HG03066 (cell line): ENCODE measurements at regions not wholly inside any gene's neighbourhood (a gene's known extent, or its start where the extent isn't known, plus 50 kb on each side); places are given as distances from the start of the nearest gene placed in this dataset.

Source experiments
- ATAC-seq: cut with Tn5 transposase; IDR thresholded peaks from one replicate; pipeline ENCODE4 v1.9.1; 2021; ENCODE audit warnings: low read depth; ENCODE audit not compliant: unreplicated experiment

GRCh38 chr5:135249658-135250057 lies 149.4 kb downstream of the MACROH2A1 start:
- ATAC-seq = no peak

GRCh38 chr5:135248801-135249231 lies 150.2 kb downstream of the MACROH2A1 start:
- ATAC-seq = no peak

DNA sequence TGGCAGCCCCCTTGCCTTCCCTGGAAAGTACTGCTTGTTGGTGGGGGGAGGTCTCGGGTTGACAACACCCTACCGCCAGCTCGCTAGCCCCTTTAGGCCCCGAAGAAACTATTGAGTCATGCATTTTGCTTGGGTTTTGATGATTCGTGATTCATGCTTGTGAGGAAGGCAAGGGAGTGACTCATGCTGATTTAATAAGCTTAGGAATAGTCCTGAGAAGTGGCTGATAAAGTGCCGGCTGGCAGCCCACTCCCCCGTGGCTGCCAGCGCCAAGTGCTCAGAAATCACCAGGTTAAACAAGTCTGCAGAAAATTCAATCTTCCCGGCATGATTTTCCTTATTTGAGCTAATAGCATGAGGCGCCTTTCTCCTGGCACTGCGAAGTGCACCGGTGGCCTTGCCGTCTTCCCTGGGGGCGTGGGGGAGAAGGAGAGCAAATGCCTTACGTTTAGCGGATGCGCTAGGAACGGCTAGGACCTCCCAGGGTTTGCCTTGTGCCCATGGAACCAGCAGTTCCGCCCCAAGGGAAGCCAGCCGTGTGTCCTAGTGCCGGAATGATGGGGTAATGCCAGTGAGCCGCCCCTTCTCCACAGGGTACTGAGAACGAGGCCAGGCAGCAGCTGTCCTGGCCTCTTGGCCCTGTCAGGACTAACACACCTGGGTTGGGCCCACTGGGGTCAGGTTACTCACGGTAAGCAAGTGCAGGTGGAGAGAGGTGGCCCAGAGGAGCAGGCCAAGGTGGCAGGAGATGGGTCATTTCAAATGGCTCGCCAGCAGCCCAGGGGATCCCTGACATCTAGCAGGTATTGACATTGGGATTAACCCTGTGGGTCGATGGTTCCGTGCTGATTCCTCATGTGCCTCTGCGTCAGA lies 151.9 kb downstream of the MACROH2A1 start:
- no peak for ATAC-seq

- no peak for ATAC-seq
These were observed 152.5 kb downstream of the MACROH2A1 start for GRCh38 chr5:135246605-135246922.

DNA sequence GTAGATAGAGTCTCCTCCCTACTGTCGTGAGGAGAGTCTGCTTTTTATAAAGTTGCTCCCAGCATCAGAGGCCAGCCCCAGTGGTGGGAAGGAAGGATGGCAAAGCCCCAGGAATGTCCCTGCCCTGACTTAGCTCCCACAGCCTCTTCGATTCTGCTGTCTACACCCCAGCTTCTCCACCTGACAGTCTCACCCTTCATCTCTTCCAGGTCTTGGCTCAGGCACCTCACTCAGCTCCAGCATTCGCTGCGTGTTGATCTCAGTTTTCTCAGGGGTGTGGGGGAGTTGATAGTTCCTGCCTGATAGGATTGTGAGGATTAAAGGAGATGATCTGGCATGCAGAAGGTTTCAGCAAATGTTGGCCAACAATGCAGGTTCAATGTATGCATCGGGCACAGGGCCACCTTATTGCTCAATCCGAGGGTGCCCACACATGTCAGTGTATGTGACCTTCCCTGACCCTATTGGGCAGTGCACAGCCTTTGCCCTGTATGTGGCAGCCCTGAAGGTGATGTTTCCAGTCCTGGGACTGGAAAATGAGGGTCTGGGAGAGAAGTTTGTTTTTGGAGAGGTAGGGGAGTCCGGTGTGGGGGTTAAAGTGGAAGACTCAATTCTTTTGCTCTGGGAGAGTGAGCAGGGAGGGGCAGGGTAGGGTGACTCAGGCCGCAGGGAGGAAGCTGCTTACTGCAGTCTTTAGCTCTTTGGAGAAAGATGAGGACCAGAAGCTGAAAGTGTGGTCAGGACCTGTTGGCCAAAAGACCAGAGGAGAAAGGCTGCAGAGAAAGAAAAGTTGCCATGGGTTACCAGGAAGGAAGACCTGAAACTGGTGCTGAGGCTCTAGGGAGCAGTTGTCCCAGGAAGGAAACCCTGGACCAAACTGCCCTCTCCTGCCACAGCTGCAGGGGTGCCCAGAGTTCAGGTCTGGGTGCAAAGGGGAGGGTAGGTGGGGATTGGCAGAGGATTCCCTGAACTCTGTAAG lies 153.2 kb downstream of the MACROH2A1 start:
- no peak for ATAC-seq

- no peak for ATAC-seq
These were observed 154.4 kb downstream of the MACROH2A1 start for GRCh38 chr5:135244620-135245021.

DNA sequence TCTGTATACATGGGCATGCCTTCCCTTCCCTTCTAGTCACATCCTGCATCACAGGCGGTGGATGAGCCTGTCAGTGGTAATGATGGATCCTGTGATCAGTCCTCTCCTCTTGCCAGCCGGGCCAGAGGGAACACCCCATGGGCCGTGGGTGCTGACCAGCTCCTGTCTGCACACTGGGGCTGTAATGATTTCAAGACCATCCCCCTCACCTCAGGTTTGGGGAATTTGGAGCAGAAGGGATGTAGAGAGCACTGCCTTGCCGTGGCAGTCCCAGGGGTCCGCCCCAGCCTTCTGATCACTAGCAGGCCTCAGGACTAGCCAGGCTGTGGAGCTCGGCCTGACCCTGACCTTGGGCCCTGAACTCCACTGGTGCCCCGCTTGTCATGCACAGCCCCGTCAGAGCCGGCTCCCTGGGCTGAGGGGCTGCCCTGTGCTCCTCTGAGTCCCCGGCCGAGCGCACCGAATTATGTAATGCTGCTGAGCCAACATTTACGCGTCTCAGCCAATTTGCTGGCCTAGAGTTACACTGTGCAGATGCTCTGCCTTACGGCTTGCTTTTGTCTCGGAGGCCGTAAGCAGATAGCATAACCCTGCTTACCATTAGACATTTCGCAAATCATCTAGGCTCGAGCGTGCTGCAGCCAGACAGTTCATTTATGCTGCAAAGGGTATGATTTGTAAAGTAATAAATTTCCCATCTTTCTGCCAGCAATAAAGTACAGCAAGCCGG lies 155.3 kb downstream of the MACROH2A1 start:
- no peak for ATAC-seq

- no peak for ATAC-seq
These were observed 156.0 kb downstream of the MACROH2A1 start for GRCh38 chr5:135242866-135243555.

DNA sequence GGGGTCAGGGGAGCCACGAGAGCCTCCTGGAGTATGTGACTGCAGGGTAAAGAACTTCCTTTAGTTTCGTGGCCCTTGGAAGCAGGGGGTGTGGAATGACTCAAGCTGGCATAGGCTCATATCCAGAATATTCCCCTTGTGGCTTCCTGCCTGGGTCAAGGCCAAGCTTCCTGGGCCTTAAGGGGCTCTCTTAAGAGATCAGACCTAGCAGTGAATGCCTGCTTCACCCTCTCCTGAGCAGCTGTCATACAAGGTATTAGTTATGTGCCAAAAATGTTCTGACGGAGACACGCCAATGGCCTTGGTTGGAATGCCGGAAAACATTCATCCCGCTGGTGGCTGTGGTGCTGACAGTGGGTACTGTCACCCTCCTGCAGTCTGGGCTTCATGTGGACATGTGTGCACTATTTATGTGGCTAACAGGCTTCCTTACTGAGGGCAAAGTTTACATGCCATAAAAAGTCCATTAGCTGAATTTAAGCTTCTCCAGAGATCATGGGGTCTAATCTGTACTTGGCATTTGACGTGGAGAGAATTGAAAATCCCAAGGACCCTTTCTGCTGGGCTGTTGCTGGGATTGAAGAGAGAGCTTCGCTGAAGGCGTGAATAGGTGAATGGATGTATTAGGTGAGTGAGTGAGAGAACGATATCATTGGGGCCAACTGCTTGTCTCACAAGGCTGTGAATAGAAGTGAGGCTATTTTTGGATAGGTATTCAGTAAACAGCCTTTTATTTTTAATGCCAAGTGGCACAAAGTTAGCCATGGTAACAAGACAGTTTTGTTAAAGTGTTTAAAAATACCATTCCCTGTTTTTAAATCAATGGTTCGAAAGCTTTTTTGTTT lies 156.8 kb downstream of the MACROH2A1 start:
- ATAC-seq = no peak

GRCh38 chr5:135241536-135241935 lies 157.5 kb downstream of the MACROH2A1 start:
- ATAC-seq = no peak

- ATAC-seq = no peak
These were observed 158.2 kb downstream of the MACROH2A1 start for GRCh38 chr5:135240781-135241360.

DNA sequence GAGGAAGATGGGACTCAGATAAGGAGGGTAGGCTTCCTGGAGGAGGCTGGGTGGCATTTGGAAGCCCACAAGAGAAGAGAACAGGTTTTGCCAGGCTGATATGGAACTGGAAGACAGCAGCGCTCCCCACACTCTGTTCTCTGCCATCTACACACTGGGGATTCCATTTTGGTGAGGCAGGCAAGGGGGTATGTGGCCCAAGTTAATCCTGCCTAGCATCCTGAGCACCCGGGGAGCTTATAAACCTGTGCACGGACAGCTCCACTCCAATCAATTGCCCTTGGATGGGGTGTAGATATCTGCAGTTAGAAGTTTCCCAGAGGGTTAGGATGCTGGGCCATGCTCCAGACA lies 158.8 kb downstream of the MACROH2A1 start:
- ATAC-seq = no peak

DNA sequence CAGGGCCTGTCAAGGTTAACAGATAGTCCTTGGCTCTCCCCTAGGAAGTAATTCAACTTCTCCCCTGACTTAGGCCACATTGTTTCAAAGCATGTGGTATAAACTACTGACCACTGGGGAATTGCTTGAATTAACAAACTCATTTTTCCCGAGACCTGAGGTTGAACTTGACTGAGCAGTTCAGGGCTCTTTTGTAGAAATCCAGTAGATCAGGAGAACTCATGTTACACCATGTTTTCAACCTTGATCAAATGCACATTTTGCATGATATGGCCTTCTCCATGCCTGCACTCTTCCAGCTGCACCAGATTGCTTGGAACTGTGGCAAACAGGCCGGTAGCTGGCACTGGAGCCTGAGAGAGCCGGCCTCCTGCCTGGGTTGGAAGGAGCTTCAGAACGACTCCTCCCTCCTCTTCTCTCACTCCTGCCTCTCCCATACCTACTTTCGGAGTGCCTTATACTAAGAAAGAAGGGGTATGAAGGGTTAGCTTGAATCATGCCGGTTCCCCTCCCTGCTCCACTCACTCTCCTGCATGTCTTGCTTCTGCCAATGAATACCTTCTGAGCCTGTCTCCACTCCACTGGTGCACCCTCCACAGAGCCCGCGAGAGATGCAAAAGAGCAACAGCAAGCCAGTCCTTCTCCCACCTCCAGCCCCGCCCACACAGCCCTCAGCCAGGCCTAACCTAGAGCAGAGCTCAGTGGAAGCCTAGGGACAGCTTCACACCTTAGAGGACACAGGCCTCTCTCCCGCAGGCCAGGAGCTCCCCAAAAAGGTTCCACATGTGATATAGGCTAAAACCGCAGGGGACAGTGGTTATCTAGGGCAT lies 159.4 kb downstream of the MACROH2A1 start:
- no peak for ATAC-seq

- ATAC-seq = no peak
These were observed 160.2 kb downstream of the MACROH2A1 start for GRCh38 chr5:135238622-135239452.

DNA sequence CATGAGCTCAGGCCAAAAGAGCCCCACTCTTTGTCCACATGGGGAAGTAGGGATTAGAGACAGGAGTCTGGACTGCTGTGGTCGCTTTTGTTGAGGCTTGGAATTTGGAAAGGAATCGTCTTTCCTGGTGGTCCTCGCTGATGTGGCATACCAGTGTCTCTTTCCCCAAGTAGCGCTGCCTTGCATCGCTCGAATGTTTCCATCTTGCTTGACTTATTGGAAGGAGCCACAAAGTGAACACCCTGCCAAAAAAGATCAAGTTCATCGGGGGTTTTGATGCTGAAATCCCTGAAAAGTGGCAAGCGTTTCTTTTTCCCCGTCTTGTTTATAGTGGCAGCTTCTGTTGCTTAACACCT lies 161.3 kb downstream of the MACROH2A1 start:
- no peak for ATAC-seq

GRCh38 chr5:135236908-135237747 lies 161.9 kb downstream of the MACROH2A1 start:
- ATAC-seq = no peak
